ENCODE measurements at regions not wholly inside any gene's neighbourhood (a gene's known extent, or its start where the extent isn't known, plus 50 kb on each side); places are given as distances from the start of the nearest gene placed in this dataset.

DNA sequence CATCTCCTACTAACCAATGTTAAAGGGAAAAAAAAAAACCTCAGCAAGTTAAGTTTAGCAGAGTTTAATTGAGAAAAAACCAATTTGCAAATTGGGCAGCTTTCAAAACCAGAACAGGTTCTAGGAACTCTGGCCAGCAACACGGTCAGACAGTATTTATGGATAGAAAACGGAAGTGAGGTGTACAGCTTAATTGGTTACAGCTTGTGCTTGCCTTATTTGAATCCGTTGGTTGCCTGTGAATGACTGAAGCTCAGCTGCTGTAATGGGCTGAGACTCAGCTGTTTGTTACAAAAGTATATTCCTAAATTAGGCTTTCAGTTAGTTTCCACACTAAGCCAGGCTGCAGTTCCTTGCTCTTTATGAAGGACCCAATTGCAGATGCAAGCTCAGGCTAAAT lies 217.0 kb downstream of the SREK1 start:
- Histone ChIP-seq H3K23ac (ENCODE audit: insufficient read length, low read depth, low read length) (no peak overlapping the region), H3K79me2 (ENCODE audit: insufficient read depth, low read length) (no peaks in the 10 kb centered on the region), H3K4ac (ENCODE audit: low read depth, low read length) (no peak overlapping the region), H3K18ac (ENCODE audit: insufficient read length, low read depth, low read length) (no peak overlapping the region), H2BK12ac (ENCODE audit: insufficient read length, low read depth, low read length) (no peak overlapping the region), H3K4me1 (ENCODE audit: insufficient read depth, low read length) (no peaks in the 10 kb centered on the region), H2BK15ac (ENCODE audit: low read depth, low read length) (no peak overlapping the region), H3K27ac (ENCODE audit: insufficient read length, low read depth, low read length) (no peak overlapping the region), H3K14ac (ENCODE audit: insufficient read depth, low read length) (no peak overlapping the region), H3K27me3 (ENCODE audit: insufficient read depth, low read length) (no peaks in the 10 kb centered on the region), H4K5ac (ENCODE audit: insufficient read length, low read depth, low read length) (no peak overlapping the region), H3K4me2 (ENCODE audit: insufficient read depth, insufficient read length, low read length) (no peak overlapping the region), H4K91ac (ENCODE audit: insufficient read length, low read depth, low read length) (no peak overlapping the region), H2BK5ac (ENCODE audit: insufficient read length, low read length) (no peak overlapping the region), H3K9me3 (ENCODE audit: control insufficient read depth, low read depth, low read length) (no peaks in the 10 kb centered on the region), H3K56ac (ENCODE audit: insufficient read length, low read depth, low read length) (no peak overlapping the region), H2AK5ac (ENCODE audit: insufficient read length, low read length) (no peak overlapping the region), H2AFZ (ENCODE audit: low read length) (no peak overlapping the region), H3T11ph (ENCODE audit: low read length) (no peak overlapping the region), H3K9ac (ENCODE audit: extremely low read depth, insufficient read length, low read length) (no peak overlapping the region), H4K8ac (replicated peaks; ENCODE audit: insufficient read length, low read depth, low read length) (no peak overlapping the region), H4K20me1 (ENCODE audit: control insufficient read depth, insufficient read depth, insufficient read length) (no peaks in the 10 kb centered on the region), H2BK20ac (ENCODE audit: low read depth, low read length, poor library complexity, severe bottlenecking) (no peak overlapping the region), H3K23me2 (ENCODE audit: insufficient read length, low read depth, low read length, poor library complexity, severe bottlenecking) (no peaks in the 10 kb centered on the region), H3K79me1 (ENCODE audit: insufficient read depth, low read depth, low read length, poor library complexity, severe bottlenecking) (no peaks in the 10 kb centered on the region), H2BK120ac (ENCODE audit: low read depth, low read length, poor library complexity, severe bottlenecking) (no peak overlapping the region)
- Mint-ChIP-seq H3K27me3 (ENCODE audit: low read depth) (peaks cover 3% of the 10 kb centered on the region), H3K4me1 (peaks cover 0 to under 1% of the 10 kb centered on the region in 2 experiments; a peak in 1 of 4 replicates), H3K27ac (no peak overlapping the region), H3K36me3 (ENCODE audit: insufficient read depth in 1 of 3, low read depth in 3 of 3) (no peaks in the 10 kb centered on the region), H3K4me3 (no peak overlapping the region), H3K9me3 (no peaks in the 10 kb centered on the region)
- TF ChIP-seq, protein P1, sequence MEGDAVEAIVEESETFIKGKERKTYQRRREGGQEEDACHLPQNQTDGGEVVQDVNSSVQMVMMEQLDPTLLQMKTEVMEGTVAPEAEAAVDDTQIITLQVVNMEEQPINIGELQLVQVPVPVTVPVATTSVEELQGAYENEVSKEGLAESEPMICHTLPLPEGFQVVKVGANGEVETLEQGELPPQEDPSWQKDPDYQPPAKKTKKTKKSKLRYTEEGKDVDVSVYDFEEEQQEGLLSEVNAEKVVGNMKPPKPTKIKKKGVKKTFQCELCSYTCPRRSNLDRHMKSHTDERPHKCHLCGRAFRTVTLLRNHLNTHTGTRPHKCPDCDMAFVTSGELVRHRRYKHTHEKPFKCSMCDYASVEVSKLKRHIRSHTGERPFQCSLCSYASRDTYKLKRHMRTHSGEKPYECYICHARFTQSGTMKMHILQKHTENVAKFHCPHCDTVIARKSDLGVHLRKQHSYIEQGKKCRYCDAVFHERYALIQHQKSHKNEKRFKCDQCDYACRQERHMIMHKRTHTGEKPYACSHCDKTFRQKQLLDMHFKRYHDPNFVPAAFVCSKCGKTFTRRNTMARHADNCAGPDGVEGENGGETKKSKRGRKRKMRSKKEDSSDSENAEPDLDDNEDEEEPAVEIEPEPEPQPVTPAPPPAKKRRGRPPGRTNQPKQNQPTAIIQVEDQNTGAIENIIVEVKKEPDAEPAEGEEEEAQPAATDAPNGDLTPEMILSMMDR (conservative IDR thresholded peaks at IDR 0.05) = no peak
- DNase-seq = no peak
- no CpG with 5 or more reads among the region's 3 CpGs for WGBS (ENCODE audit: extremely low coverage, insufficient read length, low lambda C conversion rate)

Measured in H9 (cell line).